IPS-11a (cell line): ENCODE measurements at regions not wholly inside any gene's neighbourhood (a gene's known extent, or its start where the extent isn't known, plus 50 kb on each side); places are given as distances from the start of the nearest gene placed in this dataset.

Source experiments
- H3K4me3 ChIP-seq: one replicate; pipeline ENCODE4 v1.5.1; 2013; ENCODE audit warnings: low read depth, low read length, control low read depth

DNA sequence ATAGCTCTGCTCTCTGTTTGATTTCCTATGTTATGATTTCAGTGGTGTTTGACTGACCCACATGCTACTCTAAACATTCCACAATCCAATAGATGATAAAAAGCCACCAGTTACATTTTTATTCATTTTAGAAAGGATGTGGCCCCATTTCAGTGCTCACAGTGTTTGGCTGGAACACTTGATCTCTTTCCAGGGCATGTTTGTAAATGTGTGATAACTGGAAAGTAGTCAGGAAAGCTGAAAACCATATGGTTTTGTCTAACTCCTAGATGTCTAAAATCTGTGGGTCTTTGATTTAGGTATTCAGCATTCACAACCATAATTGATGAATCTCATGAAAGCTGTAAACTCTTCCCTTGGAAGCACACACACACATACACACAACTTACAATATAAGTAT lies 904.9 kb upstream of the AGA start:
- H3K4me3 ChIP-seq: no peak overlapping the region

DNA sequence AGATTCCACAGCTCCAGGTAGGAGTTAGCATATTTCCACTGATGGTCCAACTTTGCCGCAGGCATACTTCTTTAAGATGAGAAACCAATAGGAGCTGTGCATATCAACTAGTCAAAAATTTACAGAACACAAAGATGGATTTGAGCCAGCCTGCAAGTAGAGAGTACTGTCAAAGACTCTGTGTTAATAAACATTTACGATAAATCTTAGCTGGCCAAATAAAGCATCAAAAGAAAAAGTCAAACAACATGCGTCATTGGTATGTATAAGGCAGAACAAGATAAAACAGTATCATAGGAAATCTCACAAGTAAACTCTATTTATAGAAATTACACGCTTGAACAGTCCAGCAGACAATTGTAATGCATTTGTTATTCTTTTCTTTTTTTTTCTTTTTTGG lies 907.4 kb upstream of the AGA start:
- no peak overlapping the region for H3K4me3 ChIP-seq

DNA sequence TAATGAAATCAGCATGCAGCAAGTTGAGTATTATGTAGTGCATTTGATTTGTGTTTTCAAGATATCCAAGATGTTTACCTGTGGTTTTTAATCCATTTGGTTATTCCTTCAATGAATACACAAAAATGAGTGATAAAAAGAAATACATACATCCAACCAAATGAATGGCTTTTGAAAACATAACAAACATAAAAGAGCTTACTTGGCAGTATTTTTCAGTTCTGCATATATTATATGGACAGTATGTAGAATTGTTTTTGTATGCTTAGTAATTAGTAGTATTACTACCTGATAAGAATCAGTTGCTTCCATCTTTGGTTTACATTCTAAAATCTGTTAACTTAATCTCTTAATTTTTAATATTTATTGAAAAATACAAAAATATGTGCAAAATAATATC lies 908.9 kb upstream of the AGA start:
- no peak overlapping the region for H3K4me3 ChIP-seq

GRCh38 chr4:178356725-178357124 lies 914.5 kb upstream of the AGA start:
- no peak overlapping the region for H3K4me3 ChIP-seq

DNA sequence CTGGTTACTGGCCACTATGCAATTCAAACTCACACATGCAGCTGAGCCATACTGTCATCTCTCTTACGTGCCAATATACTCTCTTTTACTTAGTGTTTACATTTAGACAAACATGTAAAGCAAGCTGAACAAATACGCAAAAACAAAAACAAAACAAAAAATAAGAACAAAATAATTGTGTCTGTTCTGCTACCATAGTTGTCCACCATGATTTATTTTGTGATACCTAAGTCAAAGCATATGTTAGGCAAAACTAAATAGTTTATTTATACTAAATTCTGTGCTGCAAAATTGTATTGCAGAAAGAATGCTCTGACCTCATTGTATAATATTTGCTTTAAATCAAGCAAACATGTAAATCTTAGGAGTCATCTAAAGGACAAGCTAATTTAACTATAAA lies 943.2 kb upstream of the AGA start:
- H3K4me3 ChIP-seq: no peak overlapping the region

GRCh38 chr4:178387756-178388155 lies 945.5 kb upstream of the AGA start:
- no peak overlapping the region for H3K4me3 ChIP-seq

- no peak overlapping the region for H3K4me3 ChIP-seq
Measured at GRCh38 chr4:178395798-178396197, 953.6 kb upstream of the AGA start.

GRCh38 chr4:178412455-178412854 lies 970.2 kb upstream of the AGA start:
- H3K4me3 ChIP-seq: no peak overlapping the region

GRCh38 chr4:178414042-178414441 lies 971.8 kb upstream of the AGA start:
- no peak overlapping the region for H3K4me3 ChIP-seq

DNA sequence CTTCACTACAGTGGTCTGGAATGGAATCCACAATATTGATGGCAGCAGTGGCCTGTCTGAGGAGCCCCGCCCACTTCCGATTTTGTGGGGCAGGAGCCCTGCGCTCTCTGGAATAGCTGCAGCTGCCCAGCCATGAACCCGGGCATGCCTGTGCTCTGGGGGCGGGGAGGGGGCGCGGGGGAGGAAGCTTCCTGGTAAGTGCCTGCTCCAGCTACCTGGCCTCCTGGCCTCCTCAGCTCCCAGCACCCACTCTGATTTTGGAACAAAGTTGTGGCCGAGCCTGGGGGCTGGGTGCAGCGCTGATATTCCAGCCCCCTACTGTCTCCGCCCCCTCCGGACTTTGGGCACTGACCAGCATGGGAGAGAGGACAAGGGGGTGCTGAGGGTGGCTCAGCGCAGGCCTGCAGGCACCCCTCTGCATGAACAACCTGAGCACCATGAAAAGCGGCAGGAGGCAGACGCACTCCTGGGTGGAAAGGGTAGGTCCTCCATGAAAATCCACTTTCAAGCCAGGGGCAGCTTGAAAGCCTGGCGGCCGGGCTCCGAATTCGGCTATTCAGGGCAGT lies 972.7 kb upstream of the AGA start:
- H3K4me3 ChIP-seq: no peak overlapping the region

- no peak overlapping the region for H3K4me3 ChIP-seq
Measured at GRCh38 chr4:178415925-178416324, 973.7 kb upstream of the AGA start.

- H3K4me3 ChIP-seq: no peak overlapping the region
Measured at GRCh38 chr4:178423366-178423765, 981.1 kb upstream of the AGA start.

DNA sequence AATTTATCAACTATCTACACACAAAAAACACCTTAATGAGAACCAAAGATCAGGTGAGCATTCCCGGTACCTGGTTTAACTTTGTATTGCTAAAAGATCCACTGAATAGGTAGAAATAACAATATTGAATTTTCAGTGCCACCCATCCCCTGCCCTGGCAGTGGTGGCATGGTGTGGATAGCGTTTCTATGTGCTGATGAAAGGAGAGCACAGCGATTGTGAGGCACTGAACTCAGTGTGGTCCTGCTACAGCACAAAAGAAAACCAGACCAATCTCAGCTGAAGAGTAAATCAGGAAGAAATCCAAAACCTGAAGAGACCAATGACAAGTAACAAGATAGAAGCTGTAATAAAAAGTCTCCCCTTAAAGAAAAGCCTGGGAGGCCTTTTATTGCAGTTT lies 984.6 kb upstream of the AGA start:
- H3K4me3 ChIP-seq: no peak overlapping the region

DNA sequence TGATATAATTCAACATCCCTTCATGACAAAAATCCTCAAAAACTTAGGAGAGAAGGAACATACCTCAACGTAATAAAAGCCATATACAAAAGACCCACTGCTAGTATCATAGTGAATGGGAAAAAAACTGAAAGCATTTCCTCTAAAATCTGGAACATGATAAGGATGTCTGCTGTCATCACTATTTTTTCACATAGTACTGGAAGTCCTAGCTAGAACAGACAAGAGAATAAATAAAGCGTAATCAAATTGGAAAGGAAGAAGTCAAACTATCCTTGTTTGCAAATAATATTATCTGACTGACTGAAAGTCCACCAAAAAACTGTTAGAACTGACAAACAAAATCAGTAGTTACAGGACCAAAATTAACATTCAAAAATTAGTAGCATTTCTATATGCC lies 985.4 kb upstream of the AGA start:
- no peak overlapping the region for H3K4me3 ChIP-seq

DNA sequence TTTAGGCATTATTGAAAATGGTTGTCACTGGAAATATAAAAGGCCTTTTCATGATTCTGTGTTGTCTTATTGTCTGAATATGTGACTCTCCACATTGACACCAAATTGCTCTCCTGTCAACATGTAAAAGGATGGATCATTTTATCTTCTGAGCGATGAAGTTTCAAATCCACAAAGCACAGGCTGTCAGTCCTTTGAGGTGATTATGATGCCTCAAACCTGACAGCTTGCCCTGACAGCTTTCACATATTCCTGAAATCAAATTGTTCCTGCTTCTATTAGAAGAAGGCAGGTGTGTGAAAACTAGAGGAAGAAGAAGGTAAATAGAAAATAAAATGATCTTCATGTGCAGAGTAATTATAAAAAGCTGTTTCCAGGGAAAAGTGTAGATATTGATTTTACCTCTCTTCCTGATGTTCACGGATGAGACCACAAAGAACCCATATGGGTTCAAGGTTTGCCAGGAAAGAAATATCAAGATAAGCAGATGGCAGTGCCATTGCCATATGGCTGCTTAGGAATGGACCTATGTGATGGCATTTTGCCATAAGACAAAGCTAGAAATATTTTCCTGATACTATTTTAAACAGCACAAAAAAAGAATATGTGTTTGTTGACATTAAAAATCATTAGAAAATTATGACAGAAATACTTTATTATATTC lies 1006.3 kb upstream of the AGA start:
- H3K4me3 ChIP-seq: no peak overlapping the region

DNA sequence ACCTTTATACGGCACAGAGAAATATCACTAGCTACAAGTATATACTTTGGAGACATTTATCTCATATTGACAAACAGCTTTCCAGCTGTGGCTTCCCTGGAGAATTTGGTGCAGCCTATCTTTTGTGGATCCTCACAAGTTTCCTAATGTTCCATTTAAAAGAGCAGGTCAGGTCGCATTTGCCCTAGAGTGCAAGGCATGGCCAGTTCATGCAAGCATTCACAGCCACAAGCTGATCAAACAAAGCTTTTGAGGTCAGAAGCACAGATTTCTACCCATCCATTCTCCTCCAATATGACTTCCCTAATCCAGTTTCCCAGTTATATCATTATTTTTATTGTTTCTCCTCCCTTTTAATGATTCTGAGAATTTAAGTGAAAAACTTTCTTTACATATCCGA lies 1008.4 kb upstream of the AGA start:
- H3K4me3 ChIP-seq: no peak overlapping the region

GRCh38 chr4:178453057-178453456 lies 1010.8 kb upstream of the AGA start:
- H3K4me3 ChIP-seq: no peak overlapping the region

DNA sequence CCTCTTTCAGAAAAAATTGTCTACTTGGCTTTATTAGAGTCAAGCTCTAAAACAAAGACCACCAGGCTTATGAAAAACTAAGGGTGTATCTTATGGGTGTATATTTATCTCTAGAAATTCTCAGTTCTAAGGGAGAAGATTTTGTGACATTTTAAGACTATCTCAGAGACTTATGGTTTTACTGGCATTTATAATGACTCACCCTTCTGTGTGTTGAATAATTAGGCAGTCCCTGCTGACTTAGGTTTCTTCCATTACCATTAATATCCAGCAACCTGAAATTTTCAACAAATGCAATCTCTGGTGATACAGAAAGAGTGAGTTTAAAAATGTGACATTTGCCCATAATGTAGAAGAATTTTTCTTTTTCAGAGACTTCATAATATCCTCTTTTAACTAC lies 1015.0 kb upstream of the AGA start:
- H3K4me3 ChIP-seq: no peak overlapping the region

DNA sequence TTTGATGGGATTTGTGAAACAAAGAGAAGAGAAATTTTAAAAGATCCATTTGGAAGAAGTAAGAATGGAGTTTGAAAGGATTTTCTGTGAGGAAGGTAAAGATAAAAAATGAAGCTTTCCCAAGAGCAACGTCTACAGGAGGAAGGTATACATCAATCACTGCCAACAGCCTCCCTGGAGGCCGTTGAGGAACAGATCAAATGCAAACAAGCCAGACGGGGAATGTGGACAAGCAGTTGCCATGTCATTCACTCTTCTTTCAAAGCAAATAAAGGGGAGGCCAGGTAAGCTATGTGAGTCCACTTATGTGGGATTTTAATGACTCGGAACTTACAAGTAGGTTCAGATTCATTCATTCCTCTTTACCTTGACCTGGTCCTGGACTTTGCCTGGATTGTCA lies 1020.5 kb upstream of the AGA start:
- no peak overlapping the region for H3K4me3 ChIP-seq

DNA sequence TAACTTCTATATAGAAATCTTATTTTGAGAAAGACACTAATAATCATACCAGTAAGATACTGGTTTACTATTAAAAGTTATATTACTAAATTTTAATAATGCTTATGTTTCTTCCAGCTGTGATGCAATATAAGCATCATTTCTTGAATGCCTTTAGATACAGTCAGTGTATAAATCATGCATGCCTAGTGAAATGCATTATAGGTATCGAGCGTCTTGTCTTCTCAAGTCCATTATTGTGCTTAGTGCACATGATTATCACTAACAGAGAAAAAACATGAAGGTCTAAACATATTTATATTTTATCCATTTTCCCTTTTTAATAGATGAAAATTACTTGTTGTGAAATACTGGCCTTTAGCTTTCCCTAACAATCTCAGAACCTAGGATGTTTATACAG lies 1021.5 kb upstream of the AGA start:
- H3K4me3 ChIP-seq: no peak overlapping the region

DNA sequence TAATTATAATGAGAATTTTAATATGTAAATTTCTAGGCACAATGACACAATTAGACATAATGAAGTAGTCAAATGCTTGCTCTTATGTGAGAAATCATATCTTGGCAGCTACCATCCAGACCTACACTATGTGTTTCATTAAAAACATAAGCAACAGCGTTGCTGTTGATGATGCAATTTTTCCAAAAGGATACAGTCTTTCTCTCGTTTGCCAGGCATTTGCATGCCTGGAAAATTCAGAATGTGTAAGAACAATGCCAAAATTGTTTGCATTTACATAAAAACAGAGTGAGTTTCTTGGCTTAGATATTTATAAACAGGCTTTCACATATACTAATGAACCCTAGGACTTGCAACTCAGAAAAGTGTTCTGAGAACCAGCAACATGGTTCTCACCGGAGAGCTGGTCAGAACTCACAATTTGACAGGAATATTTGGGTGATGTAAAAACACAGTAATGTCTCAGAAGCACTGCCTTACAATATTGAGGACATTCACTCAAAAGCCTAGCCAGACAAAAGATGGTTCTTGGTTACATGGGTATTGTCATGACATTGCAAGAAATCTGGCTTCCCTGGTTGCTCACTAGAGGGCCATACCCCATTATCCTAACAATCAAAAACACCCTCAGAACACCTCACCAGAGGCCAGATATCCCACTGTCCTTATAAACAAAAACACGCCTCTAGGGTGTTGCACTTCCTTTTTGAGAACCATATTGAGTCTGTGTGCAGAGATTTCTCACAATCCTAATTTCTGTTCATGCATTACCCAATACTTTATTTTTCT lies 1029.0 kb upstream of the AGA start:
- no peak overlapping the region for H3K4me3 ChIP-seq

DNA sequence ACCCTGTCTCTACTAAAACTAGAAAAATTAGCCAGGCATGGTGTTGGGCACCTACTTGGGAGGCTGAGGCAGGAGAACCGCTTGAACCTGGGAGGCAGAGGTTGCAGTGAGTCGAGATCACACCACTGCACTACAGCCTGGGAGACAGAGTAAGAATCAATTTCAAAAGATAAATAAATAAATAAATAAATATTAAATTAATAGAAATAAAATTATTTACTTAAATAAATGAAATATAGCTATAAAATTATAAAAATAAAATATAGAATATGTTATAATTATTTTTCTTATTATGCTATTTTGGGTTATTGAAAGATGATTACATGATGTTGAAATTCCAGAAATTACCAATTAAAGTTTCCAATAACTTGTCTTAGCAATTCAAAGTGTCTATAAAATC lies 1029.8 kb upstream of the AGA start:
- H3K4me3 ChIP-seq: no peak overlapping the region
